GM18873 (cell line): ENCODE measurements at regions not wholly inside any gene's neighbourhood (a gene's known extent, or its start where the extent isn't known, plus 50 kb on each side); places are given as distances from the start of the nearest gene placed in this dataset.

Source experiments
- ATAC-seq: cut with Tn5 transposase; IDR thresholded peaks from one replicate; pipeline ENCODE4 v1.9.1; 2021; ENCODE audit warnings: mild to moderate bottlenecking, moderate library complexity, moderate number of reproducible peaks; ENCODE audit not compliant: unreplicated experiment, low FRiP score

DNA sequence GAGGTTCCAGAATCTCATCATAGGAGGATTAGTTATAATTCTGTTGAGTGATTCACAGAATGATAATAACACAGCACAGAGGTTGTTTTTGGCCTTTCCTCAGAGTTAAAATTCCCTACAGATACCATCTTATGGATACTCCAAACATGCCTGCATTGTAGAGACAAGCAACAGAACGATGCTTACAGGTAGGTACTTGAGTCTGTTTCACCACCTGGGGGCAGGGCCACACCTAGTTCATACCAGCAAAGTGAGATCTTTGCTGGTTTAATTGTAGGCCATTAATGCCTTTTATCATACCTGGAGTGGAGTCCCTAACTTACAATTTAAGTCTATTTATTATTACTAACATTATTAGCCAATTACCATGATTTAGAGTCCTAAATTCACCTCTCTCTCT is 416.5 kb upstream of the TLE4 start:
- ATAC-seq: no peak

DNA sequence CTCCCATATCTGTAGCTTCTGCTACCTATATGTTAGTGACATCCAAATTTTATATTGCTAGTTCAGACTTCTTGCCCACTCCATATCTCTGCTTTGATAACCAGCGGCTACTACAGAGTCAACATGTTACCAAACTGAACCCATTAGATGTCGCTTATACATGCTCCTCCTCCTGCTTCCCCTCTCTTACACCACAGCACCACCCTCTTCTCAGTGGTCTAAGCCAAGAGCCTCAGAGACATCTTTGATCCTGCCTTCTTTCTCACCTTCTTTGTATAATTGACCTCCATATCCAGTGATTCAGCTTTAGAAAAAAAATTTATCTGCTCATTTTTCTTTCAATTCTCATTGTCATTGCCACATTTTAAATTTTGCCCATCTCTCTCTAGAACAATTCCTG is 408.2 kb upstream of the TLE4 start:
- ATAC-seq: no peak

DNA sequence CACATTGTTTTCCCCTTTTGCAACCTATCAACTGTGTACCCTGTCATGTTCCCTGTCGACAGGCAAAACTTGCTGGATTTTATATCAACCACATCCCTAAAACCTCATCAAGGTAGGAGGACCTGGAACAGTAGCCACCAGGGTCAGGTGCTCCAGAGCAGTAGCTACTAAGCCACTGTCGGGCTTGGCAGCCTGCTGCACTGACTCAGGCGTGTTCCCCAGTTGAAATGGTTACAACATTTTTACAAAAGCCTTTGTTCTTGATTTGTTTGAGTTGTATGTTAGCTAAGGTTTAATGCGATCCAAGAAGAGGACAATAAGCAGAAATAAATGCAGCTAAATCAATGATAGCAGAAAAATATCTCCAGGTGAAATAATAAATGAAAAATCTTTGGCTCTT is 407.4 kb upstream of the TLE4 start:
- no peak for ATAC-seq

DNA sequence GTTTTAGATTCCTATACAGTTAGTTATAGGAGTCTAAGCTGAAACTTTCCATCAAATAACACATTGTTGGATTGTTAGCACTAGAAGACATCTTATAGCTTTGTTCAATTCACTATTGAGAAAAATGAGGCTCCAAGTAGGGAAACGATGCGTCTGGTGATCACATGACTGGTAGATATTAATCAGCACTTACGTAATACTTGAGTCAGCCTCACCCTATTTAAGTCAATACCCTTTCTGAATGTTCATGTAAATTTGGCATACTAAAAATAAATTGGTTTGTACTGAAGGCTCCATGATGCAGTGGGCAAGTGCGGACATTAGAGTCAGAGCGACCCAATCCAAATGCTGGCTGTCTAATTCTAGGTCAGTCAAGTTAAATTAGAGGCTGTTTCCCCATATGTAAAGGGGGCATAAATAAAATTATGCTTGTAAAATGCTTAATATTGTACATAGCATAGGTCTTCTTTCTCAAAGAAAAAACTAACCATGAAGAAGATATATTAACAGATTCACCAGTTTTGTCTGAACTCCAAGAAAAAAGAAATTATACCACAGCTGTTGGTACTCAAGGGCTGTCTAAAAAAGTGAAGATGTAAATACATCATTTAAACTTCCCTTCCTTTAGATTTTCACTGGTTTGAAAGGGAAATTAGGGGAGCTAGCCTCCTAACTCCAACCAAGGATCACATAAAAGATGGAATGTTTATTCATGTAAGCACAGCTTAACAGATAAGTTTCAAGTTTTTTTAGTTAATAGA is 406.6 kb upstream of the TLE4 start:
- no peak for ATAC-seq

DNA sequence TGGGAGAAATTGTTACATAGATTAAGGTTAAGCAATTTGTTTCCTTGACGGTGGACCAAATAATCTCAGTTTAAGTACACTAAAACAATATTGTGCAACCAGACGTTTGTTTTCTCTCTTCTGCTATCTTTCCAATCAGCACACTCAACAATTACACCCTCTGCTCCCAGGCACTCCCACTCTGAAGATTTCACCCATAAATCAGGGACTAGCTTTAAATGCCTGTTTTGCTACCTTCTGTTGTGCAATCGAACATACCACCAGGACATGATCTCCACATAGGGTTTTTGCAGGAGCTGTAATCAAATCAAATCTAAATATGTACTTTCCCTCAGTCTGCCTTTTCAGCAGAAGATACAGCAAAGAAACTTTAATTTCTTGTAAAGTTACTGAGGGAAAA is 405.8 kb upstream of the TLE4 start:
- no peak for ATAC-seq

DNA sequence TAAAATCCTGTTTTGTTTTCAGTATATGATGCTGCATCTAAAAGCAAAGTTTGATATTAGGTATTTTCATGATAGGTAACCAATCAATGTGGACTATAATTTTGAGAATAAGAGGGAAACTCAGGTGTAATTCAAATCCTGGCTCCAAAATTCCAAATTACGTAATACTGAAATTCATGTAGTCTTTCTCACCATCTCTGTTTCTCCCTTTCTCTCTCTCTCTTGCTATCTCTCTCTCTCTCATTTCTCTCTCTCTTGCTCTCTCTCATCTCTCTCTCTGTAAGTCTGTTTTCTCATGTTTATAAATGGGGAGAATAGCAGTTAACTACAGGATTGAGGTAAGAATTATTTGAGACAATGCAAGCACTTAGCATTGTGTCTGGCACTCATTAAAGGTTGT is 401.1 kb upstream of the TLE4 start:
- ATAC-seq: no peak

DNA sequence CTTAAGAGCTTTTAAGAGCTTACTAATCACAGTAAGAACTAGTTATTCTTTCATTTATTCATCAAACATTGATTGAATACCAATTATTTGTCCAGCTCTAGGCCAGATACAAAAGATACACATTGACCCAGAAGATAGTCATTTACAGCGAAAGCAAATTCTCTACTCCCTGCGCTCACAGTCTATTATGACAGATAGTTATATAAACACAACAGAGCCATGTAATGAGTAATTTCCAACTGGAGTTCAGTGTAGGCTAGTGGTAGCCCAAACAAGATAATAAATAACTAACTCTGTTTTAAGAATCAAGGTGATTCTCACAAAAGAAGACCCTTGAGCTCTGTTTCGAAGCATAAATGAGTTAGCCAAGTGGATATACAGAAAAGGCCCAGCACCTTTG is 397.8 kb upstream of the TLE4 start:
- no peak for ATAC-seq

DNA sequence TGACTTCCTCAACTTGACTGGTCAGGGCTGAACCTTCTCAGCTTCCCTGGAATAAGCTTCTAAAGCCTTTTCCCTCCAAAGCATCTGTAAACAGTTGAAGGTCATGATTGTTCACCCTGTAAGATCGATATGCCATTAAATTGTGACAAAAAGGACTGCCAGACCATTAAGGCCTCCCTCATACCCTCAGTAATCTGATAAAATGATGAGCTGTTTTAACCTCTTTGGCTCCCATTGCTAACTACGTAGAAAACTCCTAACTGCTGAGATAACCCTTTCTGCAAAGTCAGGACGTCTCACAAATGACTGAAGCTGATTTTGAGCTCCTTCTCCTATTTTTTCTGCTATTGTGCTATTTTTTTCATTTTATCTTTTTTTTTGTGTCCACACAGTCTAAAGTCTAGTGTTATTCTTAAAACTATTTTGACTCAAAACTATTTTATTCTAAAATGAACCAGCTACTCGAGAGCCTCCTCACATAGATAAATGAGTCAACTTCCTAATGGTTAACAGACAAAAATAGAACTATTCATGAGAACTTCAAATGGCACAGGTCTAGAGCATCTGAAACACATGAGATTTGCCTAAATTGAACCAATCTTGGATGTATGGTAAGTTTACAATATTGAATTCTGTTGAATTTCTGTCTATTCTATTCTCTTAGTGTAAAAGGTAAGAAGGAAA is 395.6 kb upstream of the TLE4 start:
- no peak for ATAC-seq

DNA sequence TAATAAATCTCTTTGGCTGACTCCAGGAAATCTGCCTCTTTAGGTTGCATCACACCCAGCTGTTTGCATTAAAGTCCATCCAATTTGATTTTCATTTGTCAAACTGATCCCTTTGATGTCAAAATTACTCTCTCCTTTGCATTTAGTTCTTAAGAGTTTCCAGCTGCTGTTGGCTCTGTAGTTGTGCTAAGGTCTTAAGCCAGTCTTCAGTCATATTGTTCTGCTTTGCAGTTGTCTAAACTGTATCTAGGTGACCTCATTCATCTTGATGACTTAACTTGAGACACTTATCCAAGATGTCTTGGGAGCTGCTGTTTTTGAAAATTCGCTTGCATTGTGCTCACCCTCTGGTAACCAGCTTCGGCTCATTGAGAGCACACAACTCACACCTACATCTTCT is 386.9 kb upstream of the TLE4 start:
- ATAC-seq: no peak

DNA sequence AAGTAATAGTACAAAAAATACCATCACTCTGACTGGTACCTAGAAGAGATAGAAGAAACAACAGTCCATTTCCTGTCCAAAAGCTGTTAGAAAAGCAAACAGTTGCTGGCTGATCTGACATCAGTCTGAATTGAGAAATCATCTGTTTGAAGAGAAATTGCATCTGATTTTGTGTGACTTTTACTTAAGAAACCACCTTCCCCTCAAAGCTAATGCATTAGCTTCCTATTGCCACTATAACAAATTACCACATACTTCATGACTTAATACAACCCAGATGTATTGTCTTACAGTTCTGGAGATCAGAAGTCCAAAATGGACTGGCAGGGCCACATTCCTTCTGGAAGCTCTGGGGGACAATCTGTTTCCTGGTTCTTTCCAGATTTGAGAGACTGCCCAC is 385.9 kb upstream of the TLE4 start:
- no peak for ATAC-seq

DNA sequence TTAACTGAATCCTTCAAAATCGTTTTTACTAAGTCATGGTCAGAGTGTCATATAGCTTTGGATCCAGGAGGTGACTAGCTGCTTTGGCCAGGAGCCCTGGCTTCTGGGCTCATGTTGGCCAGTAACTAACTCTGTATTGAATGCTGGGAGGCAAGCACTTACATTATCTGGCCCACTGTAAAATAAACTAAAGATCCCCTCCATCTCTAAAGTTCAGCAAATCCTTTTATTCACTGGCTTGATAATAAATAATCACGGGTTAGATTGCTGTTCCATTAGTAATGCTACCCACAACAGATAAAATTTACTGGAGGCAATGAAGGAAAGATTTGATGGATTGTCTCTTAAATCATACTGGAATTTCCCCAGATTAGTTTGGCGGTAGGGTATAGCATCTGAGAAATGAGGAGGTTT is 382.2 kb upstream of the TLE4 start:
- ATAC-seq: no peak

DNA sequence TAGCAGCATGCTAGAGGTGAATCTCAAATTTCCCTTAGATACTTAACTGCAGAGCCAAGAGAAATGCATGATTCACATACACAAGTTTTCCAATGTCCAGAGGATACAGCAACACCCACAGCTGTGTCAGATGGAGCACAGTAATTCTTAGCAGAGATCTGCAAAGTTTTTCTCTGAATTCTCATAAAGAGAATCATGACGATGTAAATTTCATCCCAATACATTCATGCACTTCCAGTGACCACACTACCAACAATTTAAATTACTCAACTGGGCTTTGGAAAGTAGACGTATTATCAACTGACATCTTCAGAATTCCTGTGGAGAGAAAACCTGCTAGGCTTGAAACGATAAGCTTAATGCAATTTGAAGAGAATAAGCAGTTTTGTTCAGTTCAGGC is 378.8 kb upstream of the TLE4 start:
- ATAC-seq: no peak

DNA sequence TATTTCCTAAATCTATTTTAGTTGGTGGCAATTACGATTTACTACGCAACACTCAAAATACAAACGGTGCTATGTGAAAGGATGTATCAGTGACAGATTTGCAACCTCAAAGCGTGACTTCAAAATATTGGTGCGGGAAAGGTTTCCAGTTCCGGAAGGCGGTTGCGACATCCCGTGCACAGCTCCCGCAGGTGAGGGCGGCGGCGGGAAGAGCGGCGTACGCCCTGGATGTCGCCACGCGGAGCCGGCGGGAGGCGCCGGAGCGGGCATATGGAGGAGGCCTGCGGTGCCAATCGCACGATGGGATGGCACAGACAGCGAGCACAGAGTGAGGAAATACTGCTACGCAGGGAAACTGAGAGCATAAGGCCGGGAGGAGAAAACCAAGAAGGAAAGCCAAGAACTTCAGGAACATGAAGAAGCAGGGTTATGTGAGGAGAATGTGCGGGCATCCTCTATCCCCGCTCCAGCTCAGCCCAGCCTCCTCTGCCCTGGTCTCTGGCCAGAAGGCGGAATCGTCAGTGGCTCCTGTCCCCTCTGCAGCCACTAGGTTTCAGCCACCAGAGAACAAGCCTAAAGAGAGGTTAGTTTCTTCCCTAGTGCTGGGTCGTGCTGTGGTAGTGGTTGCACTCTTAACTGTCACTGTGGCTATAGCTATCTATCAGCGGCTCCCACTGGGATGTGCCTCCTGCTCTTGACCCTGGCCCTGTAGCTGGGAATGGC is 378.1 kb upstream of the TLE4 start:
- no peak for ATAC-seq

DNA sequence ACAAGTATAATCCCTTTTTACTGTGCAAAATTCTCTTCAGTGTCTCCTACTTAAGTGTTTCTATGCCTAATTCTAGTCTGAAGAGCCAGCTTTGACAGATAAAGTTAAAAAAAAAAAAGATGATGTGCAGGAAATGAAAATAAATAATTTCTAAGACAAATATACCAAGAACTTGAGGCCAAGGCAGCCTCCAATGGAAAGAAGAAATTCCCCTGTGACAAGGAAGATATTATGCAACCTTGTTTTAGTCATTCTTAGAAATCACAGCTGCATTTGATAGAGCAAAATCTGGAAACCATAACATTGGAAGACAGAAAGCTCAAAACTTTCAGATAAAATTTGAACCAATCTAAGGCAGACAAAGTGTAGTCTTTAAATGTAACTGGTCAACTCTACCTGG is 375.9 kb upstream of the TLE4 start:
- no peak for ATAC-seq

DNA sequence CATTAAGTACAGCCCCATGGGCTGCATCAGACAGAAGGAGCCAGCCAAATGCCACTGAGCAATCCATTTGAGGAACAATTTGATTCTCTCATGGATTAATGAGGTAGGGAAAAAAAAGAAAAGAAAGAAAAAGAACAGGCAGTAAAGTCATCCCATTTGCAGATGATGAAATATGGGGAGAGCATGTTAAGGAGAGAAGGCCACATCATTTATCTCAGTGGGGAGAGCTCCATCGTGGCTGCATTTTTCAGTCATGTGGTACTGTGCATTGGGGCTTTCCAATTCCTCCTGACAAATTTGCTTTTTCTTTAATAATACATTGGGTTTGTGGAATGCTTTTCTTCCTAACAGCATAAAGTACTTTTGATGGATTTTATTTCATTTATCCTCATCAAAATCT is 375.2 kb upstream of the TLE4 start:
- no peak for ATAC-seq

DNA sequence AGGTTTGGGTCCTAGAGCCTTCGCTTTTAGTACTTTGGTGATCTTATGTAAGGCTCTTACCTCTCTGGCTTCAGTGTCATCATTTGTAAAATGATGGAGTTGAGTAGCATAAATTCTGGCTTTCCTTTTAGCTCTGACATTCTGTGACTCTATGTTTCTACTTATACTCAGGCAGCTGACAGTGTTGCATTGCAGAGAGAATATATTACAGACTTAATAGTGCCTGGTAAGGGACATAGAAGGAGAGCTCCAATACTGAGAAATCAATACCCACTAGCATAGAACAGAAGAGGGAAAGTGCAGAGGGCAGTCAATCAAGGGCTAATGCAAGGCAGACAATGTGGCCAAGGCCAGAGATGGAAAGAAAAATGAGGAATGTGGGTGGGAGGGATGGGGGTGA is 371.4 kb upstream of the TLE4 start:
- ATAC-seq: no peak

DNA sequence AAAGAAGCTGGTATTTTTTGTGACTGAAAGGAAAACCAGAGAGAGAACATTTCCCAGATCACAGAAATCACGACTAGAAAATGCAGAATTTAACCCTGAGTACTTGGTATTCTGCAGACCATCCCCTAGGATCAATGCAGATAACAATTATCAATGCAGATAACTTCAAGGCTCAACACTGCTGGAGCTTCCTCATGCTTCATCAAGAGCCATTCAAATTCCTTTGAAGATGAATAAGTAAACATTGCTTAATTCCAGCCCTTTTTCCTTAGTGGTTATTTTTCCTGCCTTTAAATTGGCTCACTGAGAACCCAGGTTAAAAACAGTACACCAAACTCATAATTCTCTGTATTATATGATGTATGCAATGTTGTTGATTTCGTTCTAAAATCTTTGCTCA is 370.1 kb upstream of the TLE4 start:
- no peak for ATAC-seq

DNA sequence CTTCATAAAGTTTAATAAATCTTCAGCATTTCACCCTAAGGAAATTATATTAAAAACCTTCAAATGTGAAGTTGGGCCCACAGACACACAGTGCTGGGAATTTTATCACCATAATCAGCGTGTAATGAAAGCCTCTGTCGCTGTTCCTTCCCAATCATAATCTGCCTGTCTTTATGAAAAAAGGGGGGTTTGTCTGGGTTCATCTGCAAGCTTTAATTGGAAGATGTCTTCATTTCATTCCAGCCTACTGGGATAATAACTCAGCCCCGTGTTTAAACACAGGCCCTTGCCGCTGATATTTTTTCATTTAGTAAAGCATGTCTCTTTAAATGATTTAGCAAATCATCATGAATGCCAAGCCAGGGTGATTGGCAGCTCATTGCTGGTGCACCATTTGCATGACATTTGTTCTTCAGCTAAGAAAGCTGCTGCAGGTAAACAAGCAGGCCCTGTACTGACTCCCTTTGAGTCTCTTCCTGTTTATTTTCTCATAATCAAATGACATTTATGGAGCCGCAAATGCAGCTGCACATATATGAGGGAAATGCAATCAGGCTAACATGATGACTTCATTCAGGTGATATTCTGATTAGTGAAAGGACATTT is 362.9 kb upstream of the TLE4 start:
- ATAC-seq: no peak

DNA sequence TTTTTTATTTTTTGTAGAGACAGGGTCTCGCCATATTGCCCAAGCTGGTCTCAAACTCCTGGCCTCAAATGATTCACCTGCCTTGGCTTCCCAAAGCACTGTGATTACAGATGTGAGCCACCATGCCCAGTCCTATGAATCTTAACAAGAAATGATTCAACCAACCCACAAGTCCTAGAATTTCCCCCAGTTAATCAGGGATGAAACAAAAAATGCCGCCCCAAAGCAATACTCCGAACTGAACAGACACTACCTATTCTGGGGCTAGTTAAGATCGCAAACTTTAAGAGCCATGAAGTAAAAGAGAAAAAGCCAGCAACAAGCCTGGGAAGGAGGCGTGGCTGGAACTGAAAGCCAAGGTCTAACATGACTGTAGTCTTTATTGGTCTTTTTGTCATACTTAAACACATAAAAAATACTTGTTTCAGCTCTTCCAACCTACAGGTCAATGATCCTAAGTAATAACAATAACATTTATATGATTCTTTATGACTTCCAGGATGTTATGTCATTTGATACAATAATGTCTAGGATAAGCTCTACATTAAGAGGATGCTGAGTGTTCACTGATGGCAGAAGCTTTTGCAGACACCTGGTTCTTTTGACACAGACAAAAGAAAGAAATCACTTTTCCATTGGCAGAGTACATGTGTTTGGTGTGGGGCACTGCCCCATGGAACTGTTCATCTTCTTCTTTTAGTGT is 361.1 kb upstream of the TLE4 start:
- no peak for ATAC-seq

DNA sequence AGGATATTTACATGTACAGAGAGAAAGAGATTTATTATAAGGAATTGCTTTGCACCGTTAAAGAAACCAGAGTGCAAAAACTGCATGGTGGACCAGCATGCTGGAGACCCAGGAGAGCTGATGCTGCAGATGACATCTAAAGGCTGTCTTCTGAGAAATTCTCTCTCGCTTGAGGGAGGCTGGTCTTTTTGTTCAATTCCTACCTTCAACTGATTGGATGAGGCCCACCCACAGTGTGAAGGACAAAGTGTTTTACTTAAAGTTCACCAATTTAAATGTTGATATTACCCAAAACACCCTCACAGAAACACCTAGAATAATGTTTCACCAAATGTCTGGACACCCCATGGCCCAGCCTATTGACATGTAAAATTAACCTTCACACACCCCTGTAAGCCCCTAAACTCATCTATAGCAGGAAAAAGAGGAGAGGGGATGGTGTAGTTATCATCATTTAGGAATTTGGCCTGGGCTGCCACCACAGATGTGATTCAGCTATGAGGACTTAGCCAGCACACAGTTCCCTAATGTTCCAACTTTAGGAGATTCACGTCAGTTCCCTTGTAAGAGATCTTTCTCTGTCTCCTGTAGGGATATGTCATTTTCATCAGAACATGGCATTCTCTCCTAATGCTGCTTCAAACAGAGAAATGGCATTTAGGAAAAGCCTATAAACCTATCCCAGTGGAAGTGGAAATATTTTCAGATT is 358.2 kb upstream of the TLE4 start:
- no peak for ATAC-seq
